ENCODE measurements at regions not wholly inside any gene's neighbourhood (a gene's known extent, or its start where the extent isn't known, plus 50 kb on each side); places are given as distances from the start of the nearest gene placed in this dataset.

DNA sequence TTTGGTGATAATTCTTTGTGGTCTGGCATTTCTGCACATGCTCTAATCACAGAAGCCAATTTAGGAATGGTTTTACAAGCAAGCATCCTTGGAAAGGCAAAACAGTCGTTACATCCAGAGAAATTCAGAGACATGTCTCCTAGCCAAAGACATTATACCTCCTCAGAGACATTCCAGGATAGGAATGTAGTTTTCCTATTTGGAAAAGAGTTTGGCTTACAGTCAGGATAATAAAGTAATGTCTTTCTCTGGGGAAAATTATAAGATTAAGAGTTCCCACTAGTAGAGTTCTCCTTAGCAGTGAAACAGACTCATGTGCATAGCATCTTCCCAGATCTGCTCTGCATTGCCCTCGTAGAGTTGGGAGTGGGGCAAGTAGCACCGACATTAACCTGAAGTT is 753.6 kb upstream of the TMEFF2 start:
- no peak for TF ChIP-seq POLR2A (IDR thresholded peaks at IDR 0.05)
- TF ChIP-seq, protein P1, sequence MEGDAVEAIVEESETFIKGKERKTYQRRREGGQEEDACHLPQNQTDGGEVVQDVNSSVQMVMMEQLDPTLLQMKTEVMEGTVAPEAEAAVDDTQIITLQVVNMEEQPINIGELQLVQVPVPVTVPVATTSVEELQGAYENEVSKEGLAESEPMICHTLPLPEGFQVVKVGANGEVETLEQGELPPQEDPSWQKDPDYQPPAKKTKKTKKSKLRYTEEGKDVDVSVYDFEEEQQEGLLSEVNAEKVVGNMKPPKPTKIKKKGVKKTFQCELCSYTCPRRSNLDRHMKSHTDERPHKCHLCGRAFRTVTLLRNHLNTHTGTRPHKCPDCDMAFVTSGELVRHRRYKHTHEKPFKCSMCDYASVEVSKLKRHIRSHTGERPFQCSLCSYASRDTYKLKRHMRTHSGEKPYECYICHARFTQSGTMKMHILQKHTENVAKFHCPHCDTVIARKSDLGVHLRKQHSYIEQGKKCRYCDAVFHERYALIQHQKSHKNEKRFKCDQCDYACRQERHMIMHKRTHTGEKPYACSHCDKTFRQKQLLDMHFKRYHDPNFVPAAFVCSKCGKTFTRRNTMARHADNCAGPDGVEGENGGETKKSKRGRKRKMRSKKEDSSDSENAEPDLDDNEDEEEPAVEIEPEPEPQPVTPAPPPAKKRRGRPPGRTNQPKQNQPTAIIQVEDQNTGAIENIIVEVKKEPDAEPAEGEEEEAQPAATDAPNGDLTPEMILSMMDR (IDR thresholded peaks at IDR 0.05 in 4 of 5, conservative IDR thresholded peaks at IDR 0.05 in 1 of 5): no peak
